Lower leg skin (tissue), 3 donors: ENCODE measurements at regions not wholly inside any gene's neighbourhood (a gene's known extent, or its start where the extent isn't known, plus 50 kb on each side); places are given as distances from the start of the nearest gene placed in this dataset.
"Not testable (repeated sequence)": the region's sequence is repeated elsewhere in the genome, so short reads cannot be mapped to it uniquely, and the experiment has no call there.

Experiments used
- POLR2A ChIP-seq, 2 donors: fragments of 450-650 bp; IDR thresholded peaks; one replicate each; pipeline ENCODE4 v1.6.1; 2016 to 2017; ENCODE audit warnings: antibody characterized with exemption in 2 of 2, mild to moderate bottlenecking in 1 of 2, moderate library complexity in 1 of 2
- TF ChIP-seq, protein P1 (sequence below), 3 donors: fragments of 450-650 bp; IDR thresholded peaks; one replicate each; pipeline ENCODE4 v1.5.1; 2016; ENCODE audit warnings: antibody characterized with exemption in 3 of 3, mild to moderate bottlenecking in 3 of 3, moderate library complexity in 2 of 3

DNA sequence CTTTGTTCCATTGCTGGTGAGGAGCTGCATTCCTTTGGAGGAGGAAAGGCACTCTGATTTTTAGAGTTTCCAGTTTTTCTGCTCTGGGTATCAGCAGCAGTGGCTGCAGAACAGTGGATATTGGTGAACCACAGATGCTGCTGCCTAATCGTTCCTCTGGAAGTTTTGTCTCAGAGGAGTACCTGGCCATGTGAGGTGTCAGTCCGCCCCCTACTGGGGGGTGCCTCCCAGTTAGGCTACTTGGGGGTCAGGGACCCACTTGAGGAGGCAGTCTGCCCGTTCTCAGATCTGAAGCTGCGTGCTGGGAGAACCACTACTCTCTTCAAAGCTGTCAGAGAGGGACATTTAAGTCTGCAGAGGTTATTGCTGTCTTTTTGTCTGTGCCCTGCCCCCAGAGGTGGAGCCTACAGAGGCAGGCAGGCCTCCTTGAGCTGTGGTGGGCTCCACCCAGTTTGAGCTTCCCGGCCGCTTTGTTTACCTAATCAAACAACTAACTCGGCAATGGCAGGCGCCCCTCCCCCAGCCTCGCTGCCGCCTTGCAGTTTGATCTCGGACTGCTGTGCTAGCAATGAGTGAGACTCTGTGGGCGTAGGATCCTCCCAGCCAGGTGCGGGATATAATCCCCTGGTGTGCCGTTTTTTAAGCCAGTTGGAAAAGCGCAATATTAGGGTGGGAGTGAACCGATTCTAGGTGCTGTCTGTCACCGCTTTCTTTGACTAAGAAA, 467.3 kb upstream of the TBL1XR1 start:
- TF ChIP-seq, protein P1, sequence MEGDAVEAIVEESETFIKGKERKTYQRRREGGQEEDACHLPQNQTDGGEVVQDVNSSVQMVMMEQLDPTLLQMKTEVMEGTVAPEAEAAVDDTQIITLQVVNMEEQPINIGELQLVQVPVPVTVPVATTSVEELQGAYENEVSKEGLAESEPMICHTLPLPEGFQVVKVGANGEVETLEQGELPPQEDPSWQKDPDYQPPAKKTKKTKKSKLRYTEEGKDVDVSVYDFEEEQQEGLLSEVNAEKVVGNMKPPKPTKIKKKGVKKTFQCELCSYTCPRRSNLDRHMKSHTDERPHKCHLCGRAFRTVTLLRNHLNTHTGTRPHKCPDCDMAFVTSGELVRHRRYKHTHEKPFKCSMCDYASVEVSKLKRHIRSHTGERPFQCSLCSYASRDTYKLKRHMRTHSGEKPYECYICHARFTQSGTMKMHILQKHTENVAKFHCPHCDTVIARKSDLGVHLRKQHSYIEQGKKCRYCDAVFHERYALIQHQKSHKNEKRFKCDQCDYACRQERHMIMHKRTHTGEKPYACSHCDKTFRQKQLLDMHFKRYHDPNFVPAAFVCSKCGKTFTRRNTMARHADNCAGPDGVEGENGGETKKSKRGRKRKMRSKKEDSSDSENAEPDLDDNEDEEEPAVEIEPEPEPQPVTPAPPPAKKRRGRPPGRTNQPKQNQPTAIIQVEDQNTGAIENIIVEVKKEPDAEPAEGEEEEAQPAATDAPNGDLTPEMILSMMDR (IDR thresholded peaks at IDR 0.05), result not testable (repeated sequence)
- TF ChIP-seq POLR2A (IDR thresholded peaks at IDR 0.05), result not testable (repeated sequence)
